ENCODE measurements at regions not wholly inside any gene's neighbourhood (a gene's known extent, or its start where the extent isn't known, plus 50 kb on each side); places are given as distances from the start of the nearest gene placed in this dataset.
A peak's percentile ranks its signal among the peaks of the same experiment; 100 is the strongest.

DNA sequence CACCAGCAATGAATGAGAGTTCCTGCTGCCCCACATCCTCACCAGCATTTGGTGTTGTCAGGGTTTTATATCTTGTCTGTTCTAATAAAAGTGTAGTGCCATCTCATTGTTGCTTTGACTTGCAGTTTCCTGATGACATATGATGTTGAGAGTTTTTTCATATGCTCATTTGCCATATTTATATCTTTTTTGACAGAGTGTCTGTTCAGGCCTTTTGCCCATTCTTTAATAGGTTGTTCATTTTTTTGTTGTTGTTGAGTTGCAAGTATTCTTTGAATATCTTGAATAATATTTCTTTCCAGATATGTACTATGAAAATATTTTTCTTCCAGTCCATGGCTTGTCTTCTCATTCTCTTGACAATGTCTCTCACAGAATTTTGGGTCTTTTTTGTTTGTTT is 111.7 kb upstream of the KCNJ15 start:
- TF ChIP-seq, protein P1, sequence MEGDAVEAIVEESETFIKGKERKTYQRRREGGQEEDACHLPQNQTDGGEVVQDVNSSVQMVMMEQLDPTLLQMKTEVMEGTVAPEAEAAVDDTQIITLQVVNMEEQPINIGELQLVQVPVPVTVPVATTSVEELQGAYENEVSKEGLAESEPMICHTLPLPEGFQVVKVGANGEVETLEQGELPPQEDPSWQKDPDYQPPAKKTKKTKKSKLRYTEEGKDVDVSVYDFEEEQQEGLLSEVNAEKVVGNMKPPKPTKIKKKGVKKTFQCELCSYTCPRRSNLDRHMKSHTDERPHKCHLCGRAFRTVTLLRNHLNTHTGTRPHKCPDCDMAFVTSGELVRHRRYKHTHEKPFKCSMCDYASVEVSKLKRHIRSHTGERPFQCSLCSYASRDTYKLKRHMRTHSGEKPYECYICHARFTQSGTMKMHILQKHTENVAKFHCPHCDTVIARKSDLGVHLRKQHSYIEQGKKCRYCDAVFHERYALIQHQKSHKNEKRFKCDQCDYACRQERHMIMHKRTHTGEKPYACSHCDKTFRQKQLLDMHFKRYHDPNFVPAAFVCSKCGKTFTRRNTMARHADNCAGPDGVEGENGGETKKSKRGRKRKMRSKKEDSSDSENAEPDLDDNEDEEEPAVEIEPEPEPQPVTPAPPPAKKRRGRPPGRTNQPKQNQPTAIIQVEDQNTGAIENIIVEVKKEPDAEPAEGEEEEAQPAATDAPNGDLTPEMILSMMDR (IDR thresholded peaks at IDR 0.05; ENCODE audit: low read depth, low read length, missing control alignments) = no peak
- no peak for DNase-seq (ENCODE audit: low read depth)
- no peak overlapping the region for H3K4me3 ChIP-seq (ENCODE audit: low read depth, low read length)

DNA sequence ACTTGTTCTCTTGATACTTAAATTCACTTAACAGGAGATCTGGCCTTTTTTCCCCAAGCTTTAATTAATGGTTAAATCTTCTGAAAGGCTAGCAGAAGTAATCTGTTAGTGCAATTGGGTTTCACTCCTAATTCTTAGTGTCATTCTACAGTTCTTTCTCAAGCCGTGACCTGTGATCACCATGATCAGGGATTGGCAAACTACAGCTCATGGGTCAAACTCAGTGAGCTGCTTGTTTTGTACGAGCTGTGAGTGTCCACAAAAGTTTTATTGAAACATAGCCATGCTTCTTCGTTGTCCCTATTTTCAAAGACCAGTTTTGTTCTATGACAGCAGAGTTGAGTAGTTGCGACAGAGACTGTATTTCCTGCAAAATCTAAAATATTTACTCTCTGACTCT is 109.4 kb upstream of the KCNJ15 start:
- no peak for DNase-seq (ENCODE audit: low read depth)
- TF ChIP-seq, protein P1 (IDR thresholded peaks at IDR 0.05; ENCODE audit: low read depth, low read length, missing control alignments) = no peak
- H3K4me3 ChIP-seq (ENCODE audit: low read depth, low read length) = no peak overlapping the region

DNA sequence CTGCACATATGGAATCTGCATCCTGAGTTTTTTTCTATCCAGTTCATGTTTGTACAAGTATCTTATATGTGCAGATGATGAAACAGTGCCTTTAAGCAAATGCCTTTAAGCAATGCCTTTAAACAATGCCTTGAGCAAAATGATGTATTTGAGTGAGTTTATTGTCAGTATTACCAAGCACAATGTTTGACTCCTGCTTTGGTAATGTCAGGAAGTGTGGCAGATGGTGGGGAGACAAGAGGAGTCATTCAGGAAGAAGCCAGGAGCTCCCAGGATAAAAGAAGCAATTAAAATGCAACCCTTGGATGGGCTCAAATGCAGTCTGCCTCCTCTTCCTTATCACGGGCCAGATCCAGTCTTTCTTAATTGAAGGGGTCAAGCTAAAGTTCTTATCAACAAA is 108.7 kb upstream of the KCNJ15 start:
- DNase-seq (ENCODE audit: low read depth) = no peak
- no peak overlapping the region for H3K4me3 ChIP-seq (ENCODE audit: low read depth, low read length)
- TF ChIP-seq, protein P1 (IDR thresholded peaks at IDR 0.05; ENCODE audit: low read depth, low read length, missing control alignments) = no peak

DNA sequence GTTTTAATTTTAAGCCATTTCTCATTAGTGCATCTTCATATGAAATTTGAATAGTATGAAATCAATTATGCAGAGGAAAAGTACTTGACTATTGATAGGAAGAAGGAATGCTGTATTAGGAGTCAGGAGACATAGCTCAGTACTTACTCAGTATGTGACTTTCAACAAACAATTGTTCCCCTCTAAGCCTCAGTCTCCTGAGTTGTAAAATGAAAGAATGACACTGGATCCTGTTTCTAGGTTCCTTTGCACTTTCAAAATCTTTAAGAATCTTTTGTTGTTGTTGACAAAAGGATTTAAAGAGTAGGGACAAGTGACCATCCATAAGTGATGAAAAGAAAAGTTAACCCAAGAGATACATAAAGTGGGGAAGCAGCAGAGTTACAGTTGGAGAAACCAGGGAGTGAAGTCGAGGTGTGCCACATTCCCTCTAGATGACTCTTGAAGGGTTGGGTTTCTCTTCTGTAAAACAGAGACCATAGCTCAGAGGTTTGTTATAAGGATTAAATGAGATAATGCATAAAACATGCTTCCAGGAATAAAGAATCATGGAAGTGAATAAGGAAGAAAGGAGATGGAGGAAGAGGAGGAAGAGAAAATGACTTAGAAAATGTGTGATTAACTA is 105.7 kb upstream of the KCNJ15 start:
- TF ChIP-seq, protein P1 (IDR thresholded peaks at IDR 0.05; ENCODE audit: low read depth, low read length, missing control alignments) = no peak

DNA sequence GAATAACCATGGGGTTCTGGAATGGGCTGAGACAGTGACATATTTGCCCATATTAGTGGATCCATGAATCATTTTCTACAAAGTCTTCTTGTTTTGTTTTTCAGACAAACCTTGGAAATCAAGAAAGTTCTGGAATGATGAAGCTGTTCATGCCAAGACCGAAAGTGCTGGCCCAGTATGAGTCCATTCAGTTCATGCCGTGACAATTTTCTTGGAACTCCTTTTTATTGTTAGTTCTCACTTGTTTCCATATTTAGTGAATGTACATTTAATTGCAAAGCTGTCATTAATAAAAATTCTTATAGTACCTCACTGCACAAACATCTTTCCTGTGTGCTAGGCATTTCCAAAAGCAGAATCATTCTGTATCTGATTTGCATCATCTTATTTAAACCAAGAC is 100.6 kb upstream of the KCNJ15 start:
- no peak overlapping the region for H3K4me3 ChIP-seq (ENCODE audit: low read depth, low read length)
- no peak for DNase-seq (ENCODE audit: low read depth)
- TF ChIP-seq, protein P1 (IDR thresholded peaks at IDR 0.05; ENCODE audit: low read depth, low read length, missing control alignments) = no peak

More for the DNA sequence above, 105.7 kb upstream of the KCNJ15 start:
- H3K4me3 ChIP-seq (ENCODE audit: low read depth, low read length) = no peak overlapping the region
- DNase-seq (ENCODE audit: low read depth) = no peak

DNA sequence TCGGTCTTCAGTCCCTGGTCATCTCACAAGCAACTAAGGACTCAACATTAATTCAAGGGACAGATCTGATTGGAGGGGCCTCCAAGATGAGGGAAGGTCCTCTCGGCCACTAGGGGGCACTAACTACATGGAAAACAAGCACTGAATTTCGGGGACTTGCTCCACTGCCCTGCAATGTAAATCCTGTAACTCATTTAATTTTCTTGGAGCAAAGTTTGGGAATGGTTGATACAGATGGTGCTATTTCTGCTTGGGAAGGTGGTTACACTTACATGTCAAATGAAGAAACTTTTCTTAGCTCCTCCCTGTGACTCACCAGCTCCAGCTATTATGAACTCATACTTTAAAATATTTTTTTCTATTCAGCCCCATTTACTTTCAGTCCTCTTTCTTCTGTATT is 97.4 kb upstream of the KCNJ15 start:
- TF ChIP-seq, protein P1 (IDR thresholded peaks at IDR 0.05; ENCODE audit: low read depth, low read length, missing control alignments) = peak; percentile 86
- no peak overlapping the region for H3K4me3 ChIP-seq (ENCODE audit: low read depth, low read length)
- peak; percentile 30 for DNase-seq (ENCODE audit: low read depth)

DNA sequence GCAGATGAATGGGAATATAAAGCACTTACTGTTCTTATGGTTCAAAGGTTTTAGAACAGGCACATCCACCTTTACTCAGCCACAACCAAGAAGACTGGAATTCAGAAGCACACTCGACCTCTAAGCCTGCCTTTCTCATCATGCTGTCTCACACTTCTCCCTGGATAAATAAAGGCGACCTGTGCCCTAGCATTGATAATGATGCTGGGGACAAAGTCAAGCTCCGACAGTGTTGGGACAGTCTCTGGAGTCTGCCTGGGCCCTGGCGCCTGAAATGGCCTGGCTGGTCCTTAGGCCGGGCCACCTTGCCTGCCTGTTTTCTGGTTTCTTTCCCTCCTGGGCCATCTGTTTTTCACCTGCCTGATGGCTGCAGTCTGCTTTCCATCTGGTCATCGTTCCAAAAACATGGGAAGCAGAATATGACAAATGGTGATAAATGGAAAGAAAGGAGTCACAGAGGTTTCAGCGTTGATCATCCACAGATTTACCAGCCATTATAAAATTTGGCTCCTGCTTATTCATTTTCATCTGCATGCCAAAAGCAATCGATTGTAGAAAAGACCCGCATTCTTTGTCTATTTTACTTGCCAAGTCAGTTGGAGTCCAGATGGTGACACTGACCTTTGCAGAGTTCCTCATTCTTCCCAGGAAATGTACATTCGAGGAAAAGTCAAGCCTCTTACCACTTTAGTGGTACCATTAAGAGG is 91.2 kb upstream of the KCNJ15 start:
- TF ChIP-seq, protein P1 (IDR thresholded peaks at IDR 0.05; ENCODE audit: low read depth, low read length, missing control alignments) = no peak
- DNase-seq (ENCODE audit: low read depth) = no peak
- H3K4me3 ChIP-seq (ENCODE audit: low read depth, low read length) = no peak overlapping the region

Measured in GM12864 (cell line).